DMS153 treated with DMSO at 0.1 percent for 48 hours (cell line): ENCODE measurements at regions not wholly inside any gene's neighbourhood (a gene's known extent, or its start where the extent isn't known, plus 50 kb on each side); places are given as distances from the start of the nearest gene placed in this dataset.

Experiments used
- DNase-seq: peaks from one replicate; lab custom pipeline; 2025; ENCODE audit not compliant: unreplicated experiment; lab: John Stamatoyannopoulos, UW

GRCh38 chrX:5829469-5829868, 399.2 kb downstream of the NLGN4X start:
- DNase-seq, result no peak

DNA sequence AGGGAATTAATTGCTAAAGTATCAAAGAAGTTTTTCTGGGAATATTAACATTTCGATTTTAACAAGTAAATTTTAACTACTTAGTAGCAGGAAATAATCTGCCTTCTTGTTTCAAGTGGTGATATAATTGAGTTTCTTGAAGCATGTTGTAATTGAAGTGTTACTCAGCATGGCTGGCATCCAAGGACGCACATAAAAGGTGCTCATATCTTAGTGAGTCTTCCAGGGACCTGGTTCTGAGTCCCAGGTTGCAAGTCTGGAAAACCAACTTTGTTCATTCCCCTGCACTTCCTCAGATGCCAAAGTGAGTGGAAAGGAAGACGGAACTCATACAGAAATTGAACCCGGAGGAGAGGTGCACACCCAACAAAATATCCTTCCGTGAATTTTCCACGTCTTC, 399.6 kb downstream of the NLGN4X start:
- no peak for DNase-seq

DNA sequence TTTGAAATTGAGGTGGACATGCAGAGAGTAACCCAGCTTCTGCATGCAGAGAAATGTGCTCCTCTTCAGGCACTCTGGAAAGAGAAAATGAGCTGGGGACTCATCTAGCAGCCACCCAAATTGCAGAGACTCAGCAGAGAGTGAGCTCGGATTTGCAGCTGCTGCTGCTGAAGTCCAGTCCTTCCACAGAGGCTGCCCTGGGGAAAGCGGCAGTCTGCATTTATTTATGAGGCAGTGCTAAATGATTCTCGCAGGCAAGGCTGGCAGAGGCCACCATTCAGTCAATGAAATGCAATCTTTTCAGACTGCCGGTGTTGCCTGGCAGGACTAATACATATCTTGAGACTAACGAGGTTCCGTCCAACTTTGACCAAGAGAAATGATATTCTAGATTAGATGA, 404.8 kb downstream of the NLGN4X start:
- DNase-seq, result no peak

DNA sequence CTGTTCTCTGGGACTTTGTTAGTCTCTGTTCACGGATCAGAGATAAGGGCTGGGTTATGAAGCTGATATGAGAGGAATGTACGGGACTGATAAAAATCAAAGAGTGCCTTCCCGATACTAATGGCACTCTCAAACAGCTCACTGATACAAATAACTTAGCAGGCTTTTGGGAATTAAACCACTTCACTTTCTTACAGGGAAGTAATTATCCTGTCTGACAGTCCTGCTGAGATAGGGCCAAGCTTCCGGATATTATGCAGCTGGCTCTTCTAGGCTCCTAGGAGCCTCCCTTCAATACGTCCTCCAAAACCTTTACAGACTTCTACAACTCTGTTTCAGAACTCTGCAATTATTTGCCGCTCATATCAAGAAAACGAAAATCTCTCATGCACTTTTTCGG, 418.0 kb downstream of the NLGN4X start:
- DNase-seq, result no peak

DNA sequence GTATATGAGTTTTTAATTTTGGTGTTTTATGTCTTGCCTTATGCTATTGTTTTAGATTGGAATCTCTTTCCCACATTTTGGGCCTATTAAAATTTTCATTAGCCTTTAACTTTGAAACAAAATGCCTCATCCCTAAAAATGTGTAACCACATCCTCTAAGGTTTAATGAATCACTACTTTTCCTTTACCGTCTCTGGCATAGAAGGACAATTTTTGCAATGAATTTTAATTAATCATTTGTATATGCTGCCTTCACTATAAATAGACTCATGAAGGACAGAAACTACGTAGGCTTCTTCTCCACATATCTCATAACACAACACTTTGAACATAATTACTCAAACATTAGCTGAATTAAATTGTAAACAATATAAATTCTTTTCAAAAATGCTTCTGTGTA, 421.5 kb downstream of the NLGN4X start:
- DNase-seq, result no peak

GRCh38 chrX:5802391-5802790, 426.3 kb downstream of the NLGN4X start:
- no peak for DNase-seq

DNA sequence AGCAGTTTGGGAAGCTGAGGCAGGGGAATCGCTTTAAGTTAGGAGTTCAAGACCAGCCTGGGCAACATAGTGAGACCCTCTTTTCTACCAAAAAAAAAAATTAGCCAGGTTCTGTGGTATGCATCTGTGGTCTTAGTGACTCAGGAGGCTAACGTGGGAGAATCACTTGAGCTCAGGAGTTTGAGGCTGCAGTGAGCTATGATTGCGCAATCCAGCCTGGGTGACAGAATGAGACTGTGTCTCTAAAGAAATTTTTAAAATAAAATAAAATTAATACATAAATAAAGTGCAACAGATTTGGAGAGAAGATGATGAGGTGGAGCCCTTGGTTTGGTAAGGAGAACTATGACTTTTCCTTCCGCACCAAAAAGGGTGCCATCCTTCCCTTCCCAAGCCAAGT, 436.9 kb downstream of the NLGN4X start:
- no peak for DNase-seq

GRCh38 chrX:5788910-5789309, 439.8 kb downstream of the NLGN4X start:
- no peak for DNase-seq

DNA sequence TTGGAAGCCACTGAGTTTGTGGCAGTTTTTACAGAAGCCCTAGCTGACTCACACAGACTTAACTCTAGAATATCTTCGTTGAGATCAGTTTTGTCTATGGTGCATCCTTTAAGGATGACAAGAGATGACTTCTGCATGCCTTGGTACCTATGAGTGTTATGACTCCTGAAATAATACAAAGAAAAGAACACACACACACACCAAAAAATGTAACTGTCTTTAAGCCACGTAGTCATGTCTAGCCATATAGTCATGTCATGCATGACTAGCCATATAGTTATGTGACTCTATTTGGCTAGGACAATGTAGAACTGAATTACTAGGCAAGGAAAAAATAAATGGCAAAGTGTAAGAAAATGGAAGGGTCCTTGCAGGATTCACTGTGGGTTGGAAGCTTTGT, 447.8 kb downstream of the NLGN4X start:
- no peak for DNase-seq

DNA sequence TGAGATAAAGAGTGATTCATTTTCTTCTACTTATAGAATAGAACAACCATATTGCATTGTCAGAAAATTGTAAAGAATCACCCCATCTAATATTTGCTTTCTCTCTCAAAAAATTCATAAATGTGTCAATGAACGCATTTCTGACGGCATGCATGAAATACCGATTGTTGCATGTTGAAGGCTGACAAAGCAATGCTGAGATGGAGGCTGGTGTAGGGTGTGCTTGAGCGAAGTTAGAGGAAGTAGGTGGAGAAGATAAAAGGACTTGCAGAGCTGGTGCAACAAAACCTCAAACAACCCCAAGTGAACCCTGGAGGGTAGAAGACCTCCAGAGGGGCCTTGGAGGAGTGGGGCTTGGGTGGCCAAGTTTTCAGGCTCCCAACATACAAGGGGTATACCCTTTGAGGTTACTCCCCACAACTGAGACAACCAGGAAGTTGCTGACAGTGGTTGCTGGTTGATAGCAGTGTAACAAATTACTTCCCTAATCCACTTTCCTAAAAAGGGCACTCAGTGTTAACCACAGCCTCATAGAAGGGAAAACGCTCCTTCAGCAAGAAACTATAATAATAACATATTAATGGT, 452.7 kb downstream of the NLGN4X start:
- no peak for DNase-seq

DNA sequence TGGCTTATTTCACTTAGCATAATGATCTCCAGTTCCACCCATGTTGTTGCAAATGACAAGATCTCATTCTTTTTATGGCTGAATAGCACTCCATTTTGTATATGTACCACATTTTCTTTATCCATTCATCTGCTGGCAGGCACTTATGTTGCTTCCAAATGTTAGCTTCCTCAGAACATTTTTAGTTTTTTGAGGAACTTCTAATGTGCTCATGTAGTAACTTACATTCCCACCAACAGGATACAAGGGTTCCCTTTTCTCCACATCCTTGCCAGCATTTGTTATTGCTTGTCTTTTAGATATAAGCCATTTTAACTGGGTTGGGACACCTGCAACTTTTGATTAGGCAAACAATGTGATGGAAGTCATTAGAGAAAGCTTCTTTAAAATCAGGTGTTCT, 454.2 kb downstream of the NLGN4X start:
- no peak for DNase-seq

DNA sequence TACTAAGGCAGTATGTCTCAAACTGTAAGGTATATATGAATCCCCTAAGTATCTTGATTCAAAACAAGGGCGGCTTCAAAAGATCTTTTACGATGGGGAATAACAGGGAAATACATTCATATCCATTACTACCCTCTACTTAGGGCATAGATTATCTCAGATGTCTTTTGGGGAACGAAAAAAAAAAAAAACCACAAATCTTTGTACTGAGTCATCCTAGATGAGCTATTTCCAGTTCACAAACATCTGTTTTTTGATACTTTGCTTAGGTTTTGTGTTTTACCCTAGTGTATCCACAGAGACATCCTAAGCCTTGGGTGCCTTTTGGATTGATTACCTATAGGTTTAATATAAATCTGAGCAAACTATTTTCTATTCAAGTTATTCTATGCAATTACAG, 457.2 kb downstream of the NLGN4X start:
- no peak for DNase-seq

- DNase-seq, result no peak
Measured at GRCh38 chrX:5756616-5757015, 472.1 kb downstream of the NLGN4X start.

GRCh38 chrX:5753291-5753690, 475.4 kb downstream of the NLGN4X start:
- DNase-seq, result no peak

GRCh38 chrX:5752831-5753230, 475.8 kb downstream of the NLGN4X start:
- no peak for DNase-seq

- DNase-seq, result no peak
Measured at GRCh38 chrX:5748586-5749150, 480.0 kb downstream of the NLGN4X start.

- no peak for DNase-seq
Measured at GRCh38 chrX:5746231-5746630, 482.4 kb downstream of the NLGN4X start.

GRCh38 chrX:5733501-5733900, 495.2 kb downstream of the NLGN4X start:
- DNase-seq, result no peak

- DNase-seq, result no peak
Measured at GRCh38 chrX:5730556-5730955, 498.1 kb downstream of the NLGN4X start.

DNA sequence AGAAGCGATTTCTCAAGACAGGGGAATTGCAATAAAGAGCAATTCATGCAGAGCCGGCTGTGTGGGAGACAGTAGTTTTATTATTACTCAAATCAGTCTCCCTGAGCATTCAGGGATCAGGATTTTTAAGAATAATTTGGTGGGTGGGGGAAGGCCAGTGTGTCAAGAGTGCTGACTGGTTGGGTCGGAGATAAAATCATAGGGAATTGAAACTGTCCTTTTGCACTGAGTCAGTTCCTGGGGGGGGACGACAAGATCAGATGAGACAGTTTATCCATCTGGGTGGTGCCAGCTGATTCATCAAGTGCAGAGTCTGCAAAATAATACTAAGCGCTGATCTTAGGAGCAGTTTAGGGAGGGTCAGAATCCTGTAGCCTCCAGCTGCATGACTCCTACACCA, 502.4 kb downstream of the NLGN4X start:
- no peak for DNase-seq

GRCh38 chrX:5724123-5724522, 504.5 kb downstream of the NLGN4X start:
- DNase-seq, result no peak

- DNase-seq, result no peak
Measured at GRCh38 chrX:5718651-5719050, 510.0 kb downstream of the NLGN4X start.

- no peak for DNase-seq
Measured at GRCh38 chrX:5716666-5717065, 512.0 kb downstream of the NLGN4X start.
